IMR-90 (cell line): ENCODE measurements at regions not wholly inside any gene's neighbourhood (a gene's known extent, or its start where the extent isn't known, plus 50 kb on each side); places are given as distances from the start of the nearest gene placed in this dataset.

Experiments used
- ATAC-seq: fragments of 200-7000 bp; cut with Tn5 transposase; 2 replicates; pipeline ENCODE4 v1.9.1; 2020; ENCODE audit warnings: low read depth, mild to moderate bottlenecking, moderate library complexity
- BruUV-seq: library from RNA; stranded (reverse); fragments of 400-500 nt; replicated peaks from 2 replicates; lab custom pipeline; 2021; lab: Mats Ljungman, UMichigan
- CTCF ChIA-PET: fragments of 300-600 bp; formaldehyde crosslinking; extraction: SDS; loops from one replicate; lab custom pipeline; 2021; ENCODE audit warnings: antibody characterized with exemption; lab: Yijun Ruan, JAX
- POLR2A ChIA-PET: fragments of 300-600 bp; sonication (Branson Sonifier 250); formaldehyde crosslinking; loops from one replicate; lab custom pipeline; 2022; ENCODE audit warnings: antibody characterized with exemption; ENCODE audit not compliant: unreplicated experiment; lab: Charles Lee
- DNase-seq: peaks from one replicate; pipeline ENCODE4 v3.0.0; 2013
- H2AFZ ChIP-seq: replicated peaks from 2 replicates; pipeline ENCODE3; 2013; ENCODE audit warnings: low read length, mild to moderate bottlenecking; ENCODE audit not compliant: poor library complexity
- H2AK5ac ChIP-seq: 2 replicates; pipeline ENCODE4 v1.6.1; 2013; ENCODE audit warnings: low read depth, low read length, inconsistent platforms
- H2AK9ac ChIP-seq: replicated peaks from 2 replicates; pipeline ENCODE3; 2013; ENCODE audit warnings: mild to moderate bottlenecking, low read depth, low read length, moderate library complexity; ENCODE audit not compliant: poor library complexity
- H2BK120ac ChIP-seq: 2 replicates; pipeline ENCODE4 v1.6.1; 2013; ENCODE audit warnings: low read depth, low read length, inconsistent platforms
- H2BK15ac ChIP-seq: 3 replicates; pipeline ENCODE4 v1.6.1; 2013; ENCODE audit warnings: low read depth, low read length, inconsistent platforms
- H2BK20ac ChIP-seq: 2 replicates; pipeline ENCODE4 v1.6.1; 2013; ENCODE audit warnings: low read depth, mild to moderate bottlenecking, inconsistent platforms, low read length, moderate library complexity
- H2BK5ac ChIP-seq: 2 replicates; pipeline ENCODE4 v1.6.1; 2013; ENCODE audit warnings: mild to moderate bottlenecking, low read depth, low read length, inconsistent platforms; ENCODE audit not compliant: poor library complexity, severe bottlenecking
- H3K14ac ChIP-seq: replicated peaks from 2 replicates; pipeline ENCODE4 v1.6.1; 2013; ENCODE audit warnings: low read depth, low read length, inconsistent platforms
- H3K18ac ChIP-seq: 2 replicates; pipeline ENCODE4 v1.6.1; 2013; ENCODE audit warnings: low read depth, low read length, control low read depth
- H3K23ac ChIP-seq: 2 replicates; pipeline ENCODE4 v1.6.1; 2013; ENCODE audit warnings: low read depth, low read length, inconsistent platforms
- H3K27ac ChIP-seq: 2 replicates; pipeline ENCODE4 v1.5.1; 2013; ENCODE audit warnings: mild to moderate bottlenecking, control low read depth, low read length; ENCODE audit not compliant: insufficient read depth
- H3K27me3 ChIP-seq: 2 replicates; pipeline ENCODE4 v1.6.1; 2013; ENCODE audit warnings: low read length; ENCODE audit not compliant: control insufficient read depth, insufficient read depth
- H3K36me3 ChIP-seq: 2 replicates; pipeline ENCODE4 v1.6.1; 2013; ENCODE audit warnings: low read length, mixed read lengths; ENCODE audit not compliant: control insufficient read depth, insufficient read depth
- H3K4ac ChIP-seq: 2 replicates; pipeline ENCODE4 v1.6.1; 2013; ENCODE audit warnings: low read depth, low read length, inconsistent platforms
- H3K4me1 ChIP-seq: 2 replicates; pipeline ENCODE4 v1.6.1; 2013; ENCODE audit warnings: low read length, mixed read lengths; ENCODE audit not compliant: control insufficient read depth, insufficient read depth
- H3K4me2 ChIP-seq: 2 replicates; pipeline ENCODE4 v1.6.1; 2013; ENCODE audit warnings: low read depth, mild to moderate bottlenecking, control low read depth, low read length, moderate library complexity
- H3K4me3 ChIP-seq: 2 replicates; pipeline ENCODE4 v1.5.1; 2013; ENCODE audit warnings: low read depth, mild to moderate bottlenecking, control low read depth, low read length, moderate library complexity; ENCODE audit not compliant: insufficient read depth
- H3K56ac ChIP-seq: 2 replicates; pipeline ENCODE4 v1.6.1; 2013; ENCODE audit warnings: low read length, inconsistent platforms; ENCODE audit not compliant: insufficient read depth; ENCODE audit errors: extremely low read depth
- H3K79me1 ChIP-seq, 2 experiments: 2 replicates each; pipeline ENCODE4 v1.6.1; 2013; ENCODE audit warnings: low read length in 2 of 2, inconsistent platforms in 1 of 2, low read depth in 1 of 2
- H3K9ac ChIP-seq: 2 replicates; pipeline ENCODE4 v1.6.1; 2013; ENCODE audit warnings: low read depth, low read length, control low read depth
- H3K9me1 ChIP-seq: 2 replicates; pipeline ENCODE4 v1.6.1; 2013; ENCODE audit warnings: low read length, inconsistent platforms; ENCODE audit not compliant: insufficient read depth
- H3K9me3 ChIP-seq: 2 replicates; pipeline ENCODE4 v1.6.1; 2013; ENCODE audit warnings: low read length; ENCODE audit not compliant: control insufficient read depth, insufficient read depth
- H4K20me1 ChIP-seq: 2 replicates; pipeline ENCODE4 v1.6.1; 2013; ENCODE audit warnings: low read length, inconsistent platforms; ENCODE audit not compliant: insufficient read depth
- H4K5ac ChIP-seq: 2 replicates; pipeline ENCODE4 v1.6.1; 2013; ENCODE audit warnings: mild to moderate bottlenecking, low read depth, low read length, control low read depth
- H4K8ac ChIP-seq, 2 experiments: 2 replicates each; pipeline ENCODE4 v1.6.1; 2013; ENCODE audit warnings: low read depth in 2 of 2, low read length in 2 of 2, control low read depth in 1 of 2, inconsistent platforms in 1 of 2
- H4K91ac ChIP-seq: 2 replicates; pipeline ENCODE4 v1.6.1; 2013; ENCODE audit warnings: low read depth, low read length, inconsistent platforms; ENCODE audit not compliant: insufficient read depth
- BHLHE40 ChIP-seq: fragments of 150-350 bp; IDR thresholded peaks from 2 replicates; pipeline ENCODE4 v1.6.1; 2016; ENCODE audit warnings: mild to moderate bottlenecking, low read depth, low read length
- CEBPB ChIP-seq: IDR thresholded peaks from 2 replicates; pipeline ENCODE4 v1.6.1; 2012; ENCODE audit warnings: low read depth, low read length, improper control_type of control experiment
- CTCF ChIP-seq: conservative IDR thresholded peaks from 2 replicates; pipeline ENCODE4 v1.5.1; 2012; ENCODE audit warnings: mild to moderate bottlenecking, low read depth, low read length, improper control_type of control experiment
- FOS ChIP-seq: fragments of 150-350 bp; IDR thresholded peaks from 2 replicates; pipeline ENCODE4 v1.6.1; 2016; ENCODE audit warnings: low read depth, low read length
- MAFK ChIP-seq: IDR thresholded peaks from 2 replicates; pipeline ENCODE4 v1.6.1; 2012; ENCODE audit warnings: low read depth, low read length, improper control_type of control experiment
- MAZ ChIP-seq: IDR thresholded peaks from 2 replicates; pipeline ENCODE4 v1.6.1; 2012; ENCODE audit warnings: low read depth, mild to moderate bottlenecking, low read length, improper control_type of control experiment, moderate library complexity, borderline replicate concordance
- NFE2L2 ChIP-seq: fragments of 150-350 bp; IDR thresholded peaks from 2 replicates; pipeline ENCODE4 v1.6.1; 2016; ENCODE audit warnings: low read depth, mild to moderate bottlenecking, low read length
- POLR2A ChIP-seq: IDR thresholded peaks from 2 replicates; pipeline ENCODE4 v1.6.1; 2012; ENCODE audit warnings: mild to moderate bottlenecking, low read depth, low read length
- RAD21 ChIP-seq: IDR thresholded peaks from 2 replicates; pipeline ENCODE4 v1.6.1; 2012; ENCODE audit warnings: low read length, improper control_type of control experiment
- RCOR1 ChIP-seq: IDR thresholded peaks from 2 replicates; pipeline ENCODE4 v1.6.1; 2012; ENCODE audit warnings: mild to moderate bottlenecking, low read length, improper control_type of control experiment; ENCODE audit not compliant: insufficient replicate concordance
- RFX5 ChIP-seq: IDR thresholded peaks from 2 replicates; pipeline ENCODE4 v1.8.0; 2012; ENCODE audit warnings: low read depth, mild to moderate bottlenecking, low read length, moderate library complexity
- SMC3 ChIP-seq: fragments of 150-350 bp; IDR thresholded peaks from 2 replicates; pipeline ENCODE4 v1.6.1; 2016; ENCODE audit warnings: low read depth, mild to moderate bottlenecking, antibody characterized with exemption, low read length, moderate library complexity
- WGBS, 2 experiments: methylation state at CpG; one replicate each; pipeline versions ENCODE4 v1.1.5 to v1.1.7; 2013; ENCODE audit warnings: missing lambda C conversion rate in 2 of 2; ENCODE audit not compliant: insufficient read length in 1 of 2; ENCODE audit errors: extremely low coverage in 2 of 2; 5-methylcytosine and 5-hydroxymethylcytosine counted together
- dilution Hi-C: fragments of 300-500 bp; cut with HindIII; formaldehyde crosslinking; loops from one replicate; pipeline ENCODE4 v1.14.3; 2018; ENCODE audit warnings: low sequenced_read_pairs; ENCODE audit not compliant: unreplicated experiment
- in situ Hi-C: fragments of 300-500 bp; cut with MboI; formaldehyde crosslinking; loops from 3 replicates; pipeline ENCODE4 v1.14.3; 2019; ENCODE audit warnings: low sequenced_read_pairs, inconsistent platforms, mixed read lengths
- intact Hi-C: fragments of 100-400 bp; cut with micrococcal nuclease; formaldehyde crosslinking; loops from 2 replicates; pipeline ENCODE4 v1.10.0; 2022
- TF ChIP-seq, protein P1 (sequence below): fragments of 150-350 bp; IDR thresholded peaks from 2 replicates; pipeline ENCODE4 v1.6.1; 2016; ENCODE audit warnings: low read depth, mild to moderate bottlenecking, low read length, moderate library complexity, borderline replicate concordance

GRCh38 chr6:166860392-166860791, 96.0 kb downstream of the RNASET2 start:
- H2AFZ ChIP-seq = no peak overlapping the region
- H4K91ac ChIP-seq = no peak overlapping the region
- no peak overlapping the region for H3K4me3 ChIP-seq
- CTCF ChIA-PET = no interaction called here
- no peak overlapping the region for H2BK120ac ChIP-seq
- no peaks in the 10 kb centered on the region for H3K4me1 ChIP-seq
- H3K4ac ChIP-seq = no peak overlapping the region
- no peak overlapping the region for H2BK5ac ChIP-seq
- no peak overlapping the region for H4K8ac ChIP-seq
- no peaks in the 10 kb centered on the region for H4K20me1 ChIP-seq
- POLR2A ChIA-PET = interaction anchor here (0.5 kb wide), 1 partner anchor 12 kb away, joined by 5 read pairs; no protein-coding TSS in a partner anchor
- no peak overlapping the region for H3K14ac ChIP-seq
- dilution Hi-C loops = no loop called here
- H3K9me3 ChIP-seq = no peaks in the 10 kb centered on the region; the same call in 1 of the 2 replicates
- no peak overlapping the region for H2BK20ac ChIP-seq
- H3K9ac ChIP-seq = no peak overlapping the region
- H3K18ac ChIP-seq = no peak overlapping the region
- H3K27me3 ChIP-seq = peaks cover 25% of the 10 kb centered on the region
- no CpG with 5 or more reads among the region's 6 CpGs for WGBS, 2 experiments
- intact Hi-C loops = no loop called here
- no peak overlapping the region for H2AK5ac ChIP-seq
- no peak overlapping the region for H2AK9ac ChIP-seq
- TF ChIP-seq CEBPB = no peak
- no peak for TF ChIP-seq MAFK
- no peak for TF ChIP-seq RCOR1
- TF ChIP-seq RFX5 = no peak
- no peak for TF ChIP-seq NFE2L2
- no peak for TF ChIP-seq POLR2A
- no peak for TF ChIP-seq SMC3
- no peak for TF ChIP-seq FOS
- TF ChIP-seq MAZ = no peak
- no peak for TF ChIP-seq RAD21
- TF ChIP-seq CTCF = no peak
- TF ChIP-seq BHLHE40 = no peak
- TF ChIP-seq, protein P1, sequence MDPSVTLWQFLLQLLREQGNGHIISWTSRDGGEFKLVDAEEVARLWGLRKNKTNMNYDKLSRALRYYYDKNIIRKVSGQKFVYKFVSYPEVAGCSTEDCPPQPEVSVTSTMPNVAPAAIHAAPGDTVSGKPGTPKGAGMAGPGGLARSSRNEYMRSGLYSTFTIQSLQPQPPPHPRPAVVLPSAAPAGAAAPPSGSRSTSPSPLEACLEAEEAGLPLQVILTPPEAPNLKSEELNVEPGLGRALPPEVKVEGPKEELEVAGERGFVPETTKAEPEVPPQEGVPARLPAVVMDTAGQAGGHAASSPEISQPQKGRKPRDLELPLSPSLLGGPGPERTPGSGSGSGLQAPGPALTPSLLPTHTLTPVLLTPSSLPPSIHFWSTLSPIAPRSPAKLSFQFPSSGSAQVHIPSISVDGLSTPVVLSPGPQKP = no peak
- no peaks in the 10 kb centered on the region for H3K9me1 ChIP-seq
- H3K79me1 ChIP-seq = no peaks in the 10 kb centered on the region
- in situ Hi-C loops = no loop called here
- ATAC-seq = no peak
- H3K36me3 ChIP-seq = no peaks in the 10 kb centered on the region
- no peak overlapping the region for H3K4me2 ChIP-seq
- H4K5ac ChIP-seq = no peak overlapping the region
- no peak overlapping the region for H3K23ac ChIP-seq
- no TSS peak for BruUV-seq
- no peak for DNase-seq
- H3K27ac ChIP-seq = no peak overlapping the region
- no peak overlapping the region for H2BK15ac ChIP-seq
- no peak overlapping the region for H3K56ac ChIP-seq
